DOHH2 (cell line): ENCODE measurements at regions not wholly inside any gene's neighbourhood (a gene's known extent, or its start where the extent isn't known, plus 50 kb on each side); places are given as distances from the start of the nearest gene placed in this dataset.

Experiments
- H3F3A ChIP-seq: fragments of 200-600 bp; sonication (generic), shearing (Covaris generic); 2 replicates; pipeline ENCODE4 v1.6.0; 2016; ENCODE audit warnings: antibody characterized with exemption, mild to moderate bottlenecking; ENCODE audit not compliant: control insufficient read depth, insufficient read depth
- H3K27ac ChIP-seq: fragments of 200-600 bp; sonication (generic); 2 replicates; pipeline ENCODE4 v1.5.1; 2014; ENCODE audit warnings: low read depth, mild to moderate bottlenecking, low read length, moderate library complexity
- H3K27me3 ChIP-seq: fragments of 200-600 bp; sonication (generic); 2 replicates; pipeline ENCODE4 v1.6.1; 2014; ENCODE audit warnings: mild to moderate bottlenecking, low read length, mixed read lengths; ENCODE audit not compliant: control insufficient read depth
- H3K36me3 ChIP-seq: fragments of 200-600 bp; sonication (generic); 2 replicates; pipeline ENCODE4 v1.6.1; 2014; ENCODE audit warnings: mild to moderate bottlenecking, low read length, moderate library complexity, mixed read lengths; ENCODE audit not compliant: control insufficient read depth
- H3K4me1 ChIP-seq: fragments of 200-600 bp; sonication (generic); 2 replicates; pipeline ENCODE4 v1.6.1; 2014; ENCODE audit warnings: mild to moderate bottlenecking, low read length, mixed read lengths; ENCODE audit not compliant: control insufficient read depth
- H3K4me2 ChIP-seq: fragments of 200-600 bp; sonication (generic); 2 replicates; pipeline ENCODE4 v1.6.0; 2014; ENCODE audit warnings: mild to moderate bottlenecking, low read length, moderate library complexity
- H3K4me3 ChIP-seq: fragments of 200-600 bp; sonication (generic); 2 replicates; pipeline ENCODE4 v1.5.1; 2014; ENCODE audit warnings: mild to moderate bottlenecking, low read length, mixed read lengths
- H3K79me2 ChIP-seq: fragments of 200-600 bp; sonication (generic); 2 replicates; pipeline ENCODE4 v1.6.1; 2014; ENCODE audit warnings: mild to moderate bottlenecking, low read length, mixed read lengths; ENCODE audit not compliant: control insufficient read depth
- H3K9me2 ChIP-seq: fragments of 200-600 bp; sonication (generic); replicated peaks from 2 replicates; pipeline ENCODE4 v1.6.1; 2014; ENCODE audit warnings: mild to moderate bottlenecking, low read length, mixed read lengths; ENCODE audit not compliant: control insufficient read depth
- H3K9me3 ChIP-seq: fragments of 200-600 bp; sonication (generic); 2 replicates; pipeline ENCODE4 v1.6.1; 2014; ENCODE audit warnings: antibody characterized with exemption, low read length, mixed read lengths; ENCODE audit not compliant: control insufficient read depth, insufficient read depth
- H4K20me1 ChIP-seq: fragments of 200-600 bp; sonication (generic); 2 replicates; pipeline ENCODE4 v1.6.0; 2014; ENCODE audit warnings: low read depth, mild to moderate bottlenecking, antibody characterized with exemption, low read length, moderate library complexity; ENCODE audit not compliant: control insufficient read depth, insufficient read depth
- CTCF ChIP-seq: fragments of 200-600 bp; sonication (generic); IDR thresholded peaks from one replicate; pipeline ENCODE4 v1.5.1; 2014; ENCODE audit warnings: antibody characterized with exemption, mild to moderate bottlenecking, low read depth, low read length; ENCODE audit not compliant: poor library complexity, severe bottlenecking
- EZH2phosphoT487 ChIP-seq: fragments of 200-600 bp; sonication (generic); IDR thresholded peaks from 2 replicates; pipeline ENCODE4 v1.6.1; 2017; ENCODE audit warnings: borderline replicate concordance, mild to moderate bottlenecking, antibody characterized with exemption, low read length, moderate library complexity, mixed read lengths

GRCh38 chr12:115857160-115857920 is 420.2 kb downstream of the MED13L start:
- no peaks in the 10 kb centered on the region for H3K9me3 ChIP-seq
- H4K20me1 ChIP-seq, result no peaks in the 10 kb centered on the region
- TF ChIP-seq EZH2phosphoT487 (no peak), CTCF (no peak)
- no peaks in the 10 kb centered on the region for H3F3A ChIP-seq
- H3K27me3 ChIP-seq, result 0 out of 2 replicates have a peak, but pooled peaks cover 2% of the 10 kb centered on the region
- H3K9me2 ChIP-seq, result no peaks in the 10 kb centered on the region
- H3K4me1 ChIP-seq, result no peaks in the 10 kb centered on the region
- H3K4me2 ChIP-seq, result no peak overlapping the region
- no peak overlapping the region for H3K4me3 ChIP-seq
- H3K36me3 ChIP-seq, result no peaks in the 10 kb centered on the region
- no peaks in the 10 kb centered on the region for H3K79me2 ChIP-seq
- H3K27ac ChIP-seq, result no peak overlapping the region

- Histone ChIP-seq H3K4me1 (no peaks in the 10 kb centered on the region), H3K9me2 (no peaks in the 10 kb centered on the region), H3K9me3 (no peaks in the 10 kb centered on the region), H3K27me3 (no peaks in the 10 kb centered on the region), H3K79me2 (no peaks in the 10 kb centered on the region), H3K4me2 (no peak overlapping the region), H3K27ac (no peak overlapping the region), H3F3A (no peaks in the 10 kb centered on the region), H4K20me1 (no peaks in the 10 kb centered on the region), H3K4me3 (no peak overlapping the region), H3K36me3 (no peaks in the 10 kb centered on the region)
- TF ChIP-seq CTCF (no peak), EZH2phosphoT487 (no peak)
Measured at GRCh38 chr12:115852054-115852453, 425.4 kb downstream of the MED13L start.

GRCh38 chr12:115850957-115851356 is 426.5 kb downstream of the MED13L start:
- Histone ChIP-seq H3K27ac (no peak overlapping the region), H3K27me3 (no peaks in the 10 kb centered on the region), H3K9me2 (no peaks in the 10 kb centered on the region), H3K79me2 (no peaks in the 10 kb centered on the region), H3K4me1 (no peaks in the 10 kb centered on the region), H3F3A (no peaks in the 10 kb centered on the region), H3K4me3 (no peak overlapping the region), H3K36me3 (no peaks in the 10 kb centered on the region), H4K20me1 (no peaks in the 10 kb centered on the region), H3K9me3 (no peaks in the 10 kb centered on the region), H3K4me2 (no peak overlapping the region)
- TF ChIP-seq EZH2phosphoT487, result no peak
- TF ChIP-seq CTCF, result no peak
